ENCODE measurements at regions not wholly inside any gene's neighbourhood (a gene's known extent, or its start where the extent isn't known, plus 50 kb on each side); places are given as distances from the start of the nearest gene placed in this dataset.
"Not testable (repeated sequence)": the region's sequence is repeated elsewhere in the genome, so short reads cannot be mapped to it uniquely, and the experiment has no call there.

GRCh38 chr2:19203866-19204265 is 154.6 kb downstream of the OSR1 start:
- no peak for DNase-seq

GRCh38 chr2:19201911-19202462 is 156.4 kb downstream of the OSR1 start:
- DNase-seq, result no peak

DNA sequence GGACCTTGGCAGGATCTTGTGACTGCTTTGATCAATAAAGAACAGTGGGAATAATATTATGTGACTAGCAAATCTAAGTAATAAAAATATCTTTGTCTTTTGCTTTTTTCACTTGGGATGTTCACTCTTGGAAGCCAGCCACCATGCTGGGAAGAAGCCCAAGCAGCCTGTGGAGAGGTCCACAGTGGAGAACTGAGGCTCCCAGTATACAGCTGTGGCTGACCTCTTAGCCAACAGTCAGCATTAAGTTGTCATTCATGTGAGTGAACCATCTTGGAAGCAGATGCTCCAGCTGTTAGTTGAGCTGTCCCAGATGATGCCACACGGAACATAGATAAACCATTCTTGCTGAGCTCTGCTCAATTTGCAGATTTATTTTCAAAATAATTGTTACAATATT is 160.0 kb downstream of the OSR1 start:
- DNase-seq, result no peak

GRCh38 chr2:19195661-19196060 is 162.8 kb downstream of the OSR1 start:
- DNase-seq, result no peak

DNA sequence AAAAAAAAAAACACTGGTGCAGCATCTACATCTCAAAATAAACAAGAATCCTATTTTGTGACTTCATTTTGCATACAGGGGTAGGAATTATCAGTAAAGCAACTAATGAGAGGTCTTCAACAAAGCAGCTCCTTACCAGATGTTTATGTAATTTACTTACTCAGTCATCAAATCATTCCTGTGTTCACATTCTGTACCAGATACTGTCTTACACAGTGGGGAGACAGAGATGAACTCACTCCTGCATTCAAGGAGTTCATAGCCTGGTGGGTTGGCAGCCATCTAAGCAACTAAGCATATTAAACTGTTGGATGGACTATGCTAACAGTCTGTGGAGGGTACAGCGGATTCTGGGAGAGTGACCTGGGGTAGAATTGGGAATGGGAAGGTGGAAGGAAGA is 169.0 kb downstream of the OSR1 start:
- DNase-seq, result no peak

- no peak for DNase-seq
These were observed 171.0 kb downstream of the OSR1 start for GRCh38 chr2:19187323-19188020.

- no peak for DNase-seq
These were observed 173.3 kb downstream of the OSR1 start for GRCh38 chr2:19185086-19185485.

GRCh38 chr2:19178175-19178574 is 180.2 kb downstream of the OSR1 start:
- no peak for DNase-seq

- DNase-seq, result no peak
These were observed 181.4 kb downstream of the OSR1 start for GRCh38 chr2:19176977-19177376.

GRCh38 chr2:19176172-19176852 is 182.1 kb downstream of the OSR1 start:
- no peak for DNase-seq

GRCh38 chr2:19174176-19174575 is 184.2 kb downstream of the OSR1 start:
- no peak for DNase-seq

- no peak for DNase-seq
These were observed 187.0 kb downstream of the OSR1 start for GRCh38 chr2:19171409-19171808.

GRCh38 chr2:19169134-19169768 is 189.2 kb downstream of the OSR1 start:
- no peak for DNase-seq

DNA sequence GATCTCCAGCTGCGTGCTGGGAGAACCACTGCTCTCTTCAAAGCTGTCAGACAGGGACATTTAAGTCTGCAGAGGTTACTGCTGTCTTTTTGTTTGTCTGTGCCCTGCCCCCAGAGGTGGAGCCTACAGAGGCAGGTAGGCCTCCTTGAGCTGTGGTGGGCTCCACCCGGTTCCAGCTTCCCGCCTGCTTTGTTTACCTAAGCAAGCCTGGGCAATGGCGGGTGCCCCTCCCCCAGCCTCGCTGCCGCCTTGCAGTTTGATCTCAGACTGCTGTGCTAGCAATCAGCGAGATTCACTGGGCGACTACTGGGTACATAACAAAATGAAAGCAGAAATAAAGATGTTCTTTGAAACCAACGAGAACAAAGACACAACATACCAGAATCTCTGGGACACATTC is 194.3 kb downstream of the OSR1 start:
- not testable (repeated sequence) for DNase-seq

GRCh38 chr2:19158896-19159295 is 199.5 kb downstream of the OSR1 start:
- DNase-seq, result no peak

DNA sequence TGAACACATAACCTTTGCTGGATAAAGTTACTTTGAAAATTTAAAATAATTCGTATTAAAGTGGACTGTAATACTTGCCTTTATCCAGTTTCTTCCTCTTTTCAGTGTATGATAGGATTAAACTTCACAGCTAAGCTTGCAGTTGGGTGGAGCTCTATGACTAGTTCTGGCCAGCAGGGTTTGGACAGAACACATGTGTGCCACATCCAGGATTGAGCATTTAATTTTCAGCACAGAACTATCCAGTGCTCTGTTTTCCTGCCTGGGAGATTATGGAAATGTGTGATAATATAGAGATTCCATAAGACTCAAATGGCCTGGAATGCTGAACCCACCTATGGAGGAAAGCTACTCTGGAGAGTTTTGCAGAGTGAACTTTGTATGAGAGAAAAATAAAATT is 200.2 kb downstream of the OSR1 start:
- no peak for DNase-seq

DNA sequence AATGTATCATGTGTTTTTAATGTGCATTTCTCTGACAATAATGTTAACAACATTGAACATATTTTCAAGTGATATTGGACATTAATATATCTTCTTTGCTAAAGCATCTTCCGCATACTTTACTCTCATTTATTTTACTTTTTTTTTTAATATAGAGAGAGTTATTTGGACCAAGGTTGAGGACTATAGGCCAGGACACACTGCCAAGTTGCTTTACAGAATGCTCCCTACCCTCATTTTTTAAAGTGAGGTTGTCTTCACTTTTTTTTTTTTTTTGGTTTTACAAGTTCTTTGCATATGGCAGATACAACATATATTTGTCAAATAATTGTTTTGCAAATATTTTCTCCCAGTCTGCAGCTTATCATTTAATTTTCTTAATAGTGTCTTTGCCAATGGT is 201.8 kb downstream of the OSR1 start:
- no peak for DNase-seq

DNA sequence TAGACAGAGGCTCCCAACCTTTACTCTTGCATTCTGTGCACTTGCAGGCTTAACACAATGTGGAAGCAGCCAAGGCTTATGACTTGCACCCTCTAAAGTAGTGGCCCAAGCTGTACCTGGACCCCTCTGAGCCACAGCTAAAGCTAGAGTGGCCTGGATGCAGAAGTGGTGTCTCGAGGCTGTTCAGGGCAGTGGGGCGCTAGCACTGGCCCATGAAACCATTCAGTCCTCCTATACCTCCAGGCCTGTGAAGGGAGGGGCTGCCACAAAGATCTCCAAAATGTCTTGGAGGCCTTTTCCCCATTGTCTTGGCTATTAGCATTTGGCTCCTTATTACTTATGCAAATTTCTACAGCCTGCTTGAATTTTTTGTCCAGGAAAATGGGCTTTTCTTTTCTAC is 207.7 kb downstream of the OSR1 start:
- DNase-seq, result no peak

GRCh38 chr2:19146867-19147266 is 211.6 kb downstream of the OSR1 start:
- no peak for DNase-seq

DNA sequence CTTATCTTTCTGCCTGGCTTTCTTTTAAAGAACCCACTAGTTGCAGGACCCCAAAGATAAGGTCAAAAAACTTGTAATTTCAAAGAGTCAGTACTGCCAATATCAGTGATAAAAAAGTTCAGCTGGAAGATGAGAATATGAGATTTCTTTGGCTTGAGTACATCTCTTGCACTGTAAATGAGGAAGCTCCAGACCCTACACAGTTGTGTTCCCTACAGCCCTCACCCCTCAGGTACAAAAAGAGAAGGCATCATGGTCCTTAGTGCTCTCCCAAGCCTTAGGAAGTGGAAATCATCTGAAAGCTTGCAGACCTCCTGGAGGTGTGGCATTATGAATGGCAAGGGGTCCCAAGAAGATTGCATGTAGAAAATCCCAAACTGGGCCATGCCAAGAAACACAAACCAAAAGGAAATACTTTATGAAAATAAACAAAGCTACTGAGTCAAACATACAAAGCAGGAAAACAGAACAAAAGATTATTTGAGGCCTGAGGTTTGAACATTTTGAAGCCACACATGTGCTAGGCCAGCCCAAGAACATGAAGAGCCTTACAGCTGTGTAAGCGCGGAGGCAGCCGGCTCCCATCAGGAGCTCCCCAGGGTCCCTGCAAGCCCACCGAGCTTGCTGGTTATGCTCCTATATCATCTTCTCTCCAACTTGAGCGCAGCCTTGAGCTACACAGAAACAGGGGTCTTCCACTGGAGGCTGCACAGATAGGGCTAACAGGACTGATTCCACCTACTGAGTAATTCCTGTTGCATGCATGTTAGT is 217.0 kb downstream of the OSR1 start:
- DNase-seq, result no peak

- DNase-seq, result no peak
These were observed 217.8 kb downstream of the OSR1 start for GRCh38 chr2:19140463-19141208.

DNA sequence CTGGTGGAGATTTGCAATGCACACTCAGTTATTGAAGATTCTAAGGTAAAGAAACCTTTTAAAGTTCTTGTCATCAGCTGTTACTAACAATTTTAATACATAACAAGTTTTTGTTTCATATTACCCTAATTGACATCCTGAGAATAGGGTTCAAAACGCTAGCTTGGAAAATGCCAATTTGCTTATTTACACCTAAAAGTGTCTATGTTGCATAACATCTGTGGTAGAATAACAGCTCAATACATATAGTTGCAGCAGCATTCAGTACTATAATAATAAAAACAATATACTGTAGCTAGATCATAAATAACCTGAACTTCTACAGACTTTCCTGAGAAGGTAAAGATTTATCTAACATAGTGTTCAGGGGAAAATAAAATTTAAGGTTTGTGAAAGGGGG is 219.0 kb downstream of the OSR1 start:
- DNase-seq, result no peak

All from renal pelvis (tissue), 1 donor.